ENCODE measurements at regions not wholly inside any gene's neighbourhood (a gene's known extent, or its start where the extent isn't known, plus 50 kb on each side); places are given as distances from the start of the nearest gene placed in this dataset.

- TF ChIP-seq EZH2 (IDR thresholded peaks at IDR 0.05) (no peak), POLR2A (IDR thresholded peaks at IDR 0.05; ENCODE audit: borderline replicate concordance, extremely low read depth, insufficient read depth, insufficient read length) (no peak), SIN3A (IDR thresholded peaks at IDR 0.05; ENCODE audit: low read depth) (no peak), CTCF (IDR thresholded peaks at IDR 0.05 in 2 of 3, conservative IDR thresholded peaks at IDR 0.05 in 1 of 3; ENCODE audit: borderline replicate concordance in 1 of 3, insufficient read depth in 1 of 3, low read depth in 2 of 3, low read length in 2 of 3) (no peak), SP1 (IDR thresholded peaks at IDR 0.05; ENCODE audit: low read depth) (no peak), EGR1 (IDR thresholded peaks at IDR 0.05; ENCODE audit: low read depth) (no peak), ATF3 (IDR thresholded peaks at IDR 0.05) (no peak), ZBTB33 (IDR thresholded peaks at IDR 0.05; ENCODE audit: extremely low read depth, insufficient replicate concordance, low read length) (no peak), RAD21 (IDR thresholded peaks at IDR 0.05; ENCODE audit: low read depth) (no peak), MAX (IDR thresholded peaks at IDR 0.05) (no peak), SRF (IDR thresholded peaks at IDR 0.05; ENCODE audit: low read depth) (no peak), CEBPB (IDR thresholded peaks at IDR 0.05; ENCODE audit: low read depth) (no peak)
Measured at GRCh38 chrX:137695417-137695816, 129.5 kb downstream of the ZIC3 start.
